ENCODE measurements at regions not wholly inside any gene's neighbourhood (a gene's known extent, or its start where the extent isn't known, plus 50 kb on each side); places are given as distances from the start of the nearest gene placed in this dataset.

- H3K9me3 ChIP-seq: no peaks in the 10 kb centered on the region
- DNase-seq (ENCODE audit: low spot score in 2 of 2): no peak
- TF ChIP-seq POLR2A (IDR thresholded peaks at IDR 0.05) (no peak), CTCF (IDR thresholded peaks at IDR 0.05) (no peak)
- WGBS, 2 donors: 54 to 56% methylated on average over 5 of the region's 5 CpGs
- no peaks in the 10 kb centered on the region for H3K27me3 ChIP-seq
- H3K36me3 ChIP-seq: no peaks in the 10 kb centered on the region
- H3K4me1 ChIP-seq: no peaks in the 10 kb centered on the region
- no peak overlapping the region for H3K27ac ChIP-seq
- H3K4me3 ChIP-seq: no peak overlapping the region
These were observed 1934.2 kb upstream of the IGFBP7 start for GRCh38 chr4:59044286-59044900.

- no peaks in the 10 kb centered on the region for H3K4me1 ChIP-seq
- no peaks in the 10 kb centered on the region for H3K27me3 ChIP-seq
- no peak overlapping the region for H3K4me3 ChIP-seq
- no peak overlapping the region for H3K27ac ChIP-seq
- H3K9me3 ChIP-seq: no peaks in the 10 kb centered on the region
- DNase-seq (ENCODE audit: low spot score in 2 of 2): no peak
- no peaks in the 10 kb centered on the region for H3K36me3 ChIP-seq
- TF ChIP-seq CTCF (IDR thresholded peaks at IDR 0.05) (no peak), POLR2A (IDR thresholded peaks at IDR 0.05) (no peak), EP300 (IDR thresholded peaks at IDR 0.05) (no peak)
- 74 to 82% methylated on average over 1 of the region's 1 CpG for WGBS, 2 donors
These were observed 1943.9 kb upstream of the IGFBP7 start for GRCh38 chr4:59054086-59054485.

- Histone ChIP-seq H3K4me3 (no peak overlapping the region), H3K27me3 (no peaks in the 10 kb centered on the region), H3K4me1 (no peaks in the 10 kb centered on the region), H3K36me3 (no peaks in the 10 kb centered on the region), H3K27ac (no peak overlapping the region), H3K9me3 (no peaks in the 10 kb centered on the region)
- no peak for TF ChIP-seq EP300 (IDR thresholded peaks at IDR 0.05)
- TF ChIP-seq POLR2A (IDR thresholded peaks at IDR 0.05): no peak
- no peak for TF ChIP-seq CTCF (IDR thresholded peaks at IDR 0.05)
- WGBS, 2 donors: 82 to 84% methylated on average over 2 of the region's 2 CpGs
- no peak for DNase-seq (ENCODE audit: low spot score in 2 of 2)
These were observed 1947.6 kb upstream of the IGFBP7 start for GRCh38 chr4:59057804-59058203.

- 41 to 43% methylated on average over 2 of the region's 2 CpGs for WGBS, 2 donors
- H3K36me3 ChIP-seq: no peaks in the 10 kb centered on the region
- no peaks in the 10 kb centered on the region for H3K4me1 ChIP-seq
These were observed 1948.4 kb upstream of the IGFBP7 start for GRCh38 chr4:59058543-59058942.

More at GRCh38 chr4:59058543-59058942, 1948.4 kb upstream of the IGFBP7 start:
- Histone ChIP-seq H3K4me3 (no peak overlapping the region), H3K27ac (no peak overlapping the region), H3K9me3 (no peaks in the 10 kb centered on the region), H3K27me3 (no peaks in the 10 kb centered on the region)
- DNase-seq (ENCODE audit: low spot score in 2 of 2): no peak
- TF ChIP-seq EP300 (IDR thresholded peaks at IDR 0.05) (no peak), CTCF (IDR thresholded peaks at IDR 0.05) (no peak), POLR2A (IDR thresholded peaks at IDR 0.05) (no peak)

Data from tibial nerve (tissue), 4 donors.